Fibroblast of skin of left biceps (primary cell): ENCODE measurements at regions not wholly inside any gene's neighbourhood (a gene's known extent, or its start where the extent isn't known, plus 50 kb on each side); places are given as distances from the start of the nearest gene placed in this dataset.
A peak's percentile ranks its signal among the peaks of the same experiment; 100 is the strongest.

Source experiments
- DNase-seq, 2 experiments: peaks; one replicate each; pipeline ENCODE4 v3.0.0-alpha.2; 2013; ENCODE audit warnings: low read depth in 2 of 2

DNA sequence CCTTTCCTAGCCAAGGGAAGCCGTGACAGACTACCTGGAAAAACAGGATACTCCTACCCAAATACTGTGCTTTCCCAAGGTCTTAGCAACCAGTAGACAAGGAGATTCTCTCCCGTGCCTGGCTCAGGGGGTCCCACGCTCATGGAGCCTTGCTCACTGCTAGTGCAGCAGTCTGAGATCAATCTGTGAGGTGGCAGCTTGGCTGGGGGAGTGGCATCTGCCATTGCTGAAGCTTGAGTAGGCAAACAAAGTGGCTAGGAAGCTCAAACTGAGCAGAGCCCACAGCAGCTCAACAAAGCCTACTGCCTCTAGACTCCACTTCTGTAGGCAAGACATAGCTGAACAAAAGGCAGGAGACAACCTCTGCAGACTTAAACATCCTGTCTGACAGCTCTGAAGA, 177.1 kb downstream of the PARM1 start:
- no peak for DNase-seq

DNA sequence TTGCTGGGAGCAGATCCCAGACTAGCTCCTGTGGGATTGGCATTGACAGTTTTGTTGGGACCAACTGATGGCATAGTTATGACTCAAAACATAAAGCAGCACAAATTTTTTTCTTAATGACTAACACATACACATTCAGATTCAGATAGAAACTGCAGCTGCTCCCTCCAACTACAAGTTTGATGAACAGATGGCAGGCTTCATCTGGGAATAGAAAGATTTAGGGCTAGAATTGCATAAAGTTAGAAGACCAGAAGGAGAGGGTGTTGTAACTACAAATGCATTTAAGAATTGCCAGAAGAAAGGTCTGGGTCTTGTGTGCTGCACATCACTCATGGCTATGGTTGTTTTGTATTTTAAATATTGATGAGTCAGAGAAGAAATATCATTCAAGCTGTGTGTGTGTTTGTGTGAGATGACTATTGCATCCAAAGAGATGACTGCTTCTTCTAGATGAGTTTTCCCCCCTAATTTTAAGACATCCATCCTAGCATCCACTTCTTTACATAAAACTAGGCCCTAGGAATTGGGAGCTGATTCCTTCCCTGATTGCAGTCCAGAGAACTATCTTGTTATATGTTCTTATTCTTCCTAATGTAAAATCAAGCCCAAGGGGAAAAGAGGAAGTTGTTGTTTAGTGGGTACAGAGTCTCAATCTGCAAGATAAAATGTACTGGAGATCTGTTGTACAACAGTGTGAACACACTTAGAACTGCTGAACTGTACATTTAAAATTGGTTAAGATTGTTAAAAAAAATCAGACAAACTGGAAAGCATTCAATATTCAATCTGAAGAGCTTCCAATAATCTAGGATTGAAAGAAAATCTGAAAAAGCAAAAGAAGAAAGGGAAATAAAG, 175.1 kb downstream of the PARM1 start:
- peak in 1 of 2 experiments; percentile 1 for DNase-seq

DNA sequence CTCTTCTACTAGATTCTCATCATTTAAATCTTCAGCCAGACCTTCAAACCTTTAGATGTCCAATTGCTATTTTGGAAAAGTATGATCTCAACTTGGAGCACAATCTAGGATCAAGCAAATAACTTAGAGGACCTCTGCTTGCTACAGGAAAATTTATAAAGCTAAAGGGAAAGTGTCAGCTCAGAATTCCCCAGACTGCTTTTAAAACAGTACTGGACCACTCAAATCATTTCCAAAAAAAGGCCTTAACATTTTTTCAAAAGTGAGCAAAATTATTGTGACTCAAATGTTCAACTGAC, 169.8 kb downstream of the PARM1 start:
- no peak for DNase-seq

DNA sequence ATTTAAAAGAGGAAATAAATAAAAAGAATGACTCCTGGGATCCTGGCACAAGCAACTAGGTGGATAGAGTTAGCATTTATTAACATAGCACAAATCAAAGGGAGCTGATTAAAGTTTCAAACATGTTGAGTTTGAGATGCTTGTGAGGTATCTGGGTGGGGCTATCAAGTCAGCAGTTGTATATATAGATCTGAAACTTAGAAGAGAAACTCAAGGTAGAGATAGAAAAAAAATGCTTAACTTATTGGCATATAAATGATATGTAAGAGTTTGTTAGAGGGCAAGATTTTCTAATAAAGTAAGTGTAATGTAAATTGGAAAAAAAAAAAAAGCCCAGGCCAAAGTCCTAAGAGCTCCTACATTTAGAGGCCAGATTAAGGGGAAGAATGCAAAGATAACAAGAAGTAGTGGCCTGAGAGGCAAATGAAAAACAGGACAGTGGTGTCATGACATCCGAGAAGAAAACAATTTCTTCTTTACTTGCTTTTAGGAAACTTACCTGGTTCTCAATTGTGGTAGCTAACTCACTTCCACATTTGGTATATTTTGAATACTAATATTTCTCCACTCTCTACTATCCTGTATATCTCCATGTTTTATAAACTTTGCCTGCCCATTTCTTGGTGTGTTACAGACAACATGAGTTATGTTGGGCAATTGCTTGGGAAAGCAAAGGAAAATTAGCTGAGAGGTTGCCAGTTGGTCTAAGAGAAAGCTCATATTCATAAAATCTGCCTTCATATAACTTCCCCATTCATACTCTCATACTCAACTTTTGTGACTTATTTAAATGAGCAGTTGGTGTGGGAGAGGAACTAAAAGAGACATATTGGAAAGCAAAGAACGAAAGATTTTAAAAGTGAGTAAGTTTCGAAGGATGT, 169.2 kb downstream of the PARM1 start:
- DNase-seq, result no peak
